SU-DHL-6 (cell line): ENCODE measurements at regions not wholly inside any gene's neighbourhood (a gene's known extent, or its start where the extent isn't known, plus 50 kb on each side); places are given as distances from the start of the nearest gene placed in this dataset.

ENCODE experiments used
- CTCF ChIP-seq: fragments of 200-600 bp; sonication (generic); IDR thresholded peaks from one replicate; pipeline ENCODE4 v1.5.1; 2017; ENCODE audit warnings: antibody characterized with exemption, mild to moderate bottlenecking, low read length, moderate library complexity; ENCODE audit not compliant: insufficient read depth, poor library complexity, severe bottlenecking
- EZH2phosphoT487 ChIP-seq: fragments of 200-600 bp; sonication (generic), shearing (Covaris generic); conservative IDR thresholded peaks from 2 replicates; pipeline ENCODE4 v1.6.1; 2018; ENCODE audit warnings: mild to moderate bottlenecking, antibody characterized with exemption, low read length, moderate library complexity, mixed read lengths

DNA sequence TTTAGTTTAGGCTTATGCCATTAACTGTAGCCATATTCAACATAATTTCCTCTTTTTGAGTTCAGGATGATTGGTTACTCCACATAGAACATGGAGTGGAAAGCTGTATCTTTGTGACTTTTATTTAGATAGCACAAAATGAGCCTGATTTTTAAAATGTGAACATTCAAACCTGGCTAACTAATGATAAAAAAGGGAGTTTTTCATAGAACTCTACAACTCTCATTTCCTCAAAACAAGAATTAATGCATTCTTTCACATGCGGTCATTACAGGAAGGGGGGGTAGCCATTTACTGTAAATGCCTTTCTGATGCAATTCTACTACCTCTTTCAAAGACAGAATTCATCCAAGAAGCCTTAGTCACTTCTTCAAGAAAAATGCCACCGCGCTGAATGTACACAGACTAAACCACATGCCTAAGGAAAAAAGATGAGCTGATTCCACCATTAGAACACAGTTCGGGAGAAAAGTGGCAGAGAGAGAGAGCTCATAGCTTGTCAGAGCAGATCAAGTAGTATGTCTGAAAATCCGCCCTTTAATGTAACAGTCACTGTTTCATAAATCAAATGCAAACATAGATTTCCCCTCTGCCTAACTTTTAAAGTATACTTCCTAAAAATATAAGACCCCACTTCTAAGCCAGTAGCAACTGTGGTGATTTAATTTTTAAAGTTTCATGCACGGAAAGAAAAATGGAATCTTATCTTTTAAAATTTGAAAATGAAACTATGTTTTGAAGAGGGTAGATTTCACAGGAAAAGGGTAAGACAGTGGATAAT, 226.4 kb upstream of the KLF14 start:
- no peak for TF ChIP-seq CTCF
- no peak for TF ChIP-seq EZH2phosphoT487
